OCI-LY3 (cell line): ENCODE measurements at regions not wholly inside any gene's neighbourhood (a gene's known extent, or its start where the extent isn't known, plus 50 kb on each side); places are given as distances from the start of the nearest gene placed in this dataset.

Source experiments
- EZH2phosphoT487 ChIP-seq: fragments of 200-600 bp; shearing (Covaris generic); IDR thresholded peaks from 2 replicates; pipeline ENCODE4 v1.6.1; 2018; ENCODE audit warnings: antibody characterized with exemption, mixed run types, low read depth
- TF ChIP-seq, protein P1 (sequence below): fragments of 200-600, 300-600 bp; sonication (generic); IDR thresholded peaks from 2 replicates; pipeline ENCODE4 v1.5.1; 2014; ENCODE audit warnings: antibody characterized with exemption, low read length, low read depth

GRCh38 chr10:52574697-52575096 is 197.9 kb downstream of the MBL2 start:
- TF ChIP-seq, protein P1, sequence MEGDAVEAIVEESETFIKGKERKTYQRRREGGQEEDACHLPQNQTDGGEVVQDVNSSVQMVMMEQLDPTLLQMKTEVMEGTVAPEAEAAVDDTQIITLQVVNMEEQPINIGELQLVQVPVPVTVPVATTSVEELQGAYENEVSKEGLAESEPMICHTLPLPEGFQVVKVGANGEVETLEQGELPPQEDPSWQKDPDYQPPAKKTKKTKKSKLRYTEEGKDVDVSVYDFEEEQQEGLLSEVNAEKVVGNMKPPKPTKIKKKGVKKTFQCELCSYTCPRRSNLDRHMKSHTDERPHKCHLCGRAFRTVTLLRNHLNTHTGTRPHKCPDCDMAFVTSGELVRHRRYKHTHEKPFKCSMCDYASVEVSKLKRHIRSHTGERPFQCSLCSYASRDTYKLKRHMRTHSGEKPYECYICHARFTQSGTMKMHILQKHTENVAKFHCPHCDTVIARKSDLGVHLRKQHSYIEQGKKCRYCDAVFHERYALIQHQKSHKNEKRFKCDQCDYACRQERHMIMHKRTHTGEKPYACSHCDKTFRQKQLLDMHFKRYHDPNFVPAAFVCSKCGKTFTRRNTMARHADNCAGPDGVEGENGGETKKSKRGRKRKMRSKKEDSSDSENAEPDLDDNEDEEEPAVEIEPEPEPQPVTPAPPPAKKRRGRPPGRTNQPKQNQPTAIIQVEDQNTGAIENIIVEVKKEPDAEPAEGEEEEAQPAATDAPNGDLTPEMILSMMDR: no peak
- TF ChIP-seq EZH2phosphoT487: no peak
